ENCODE measurements at regions not wholly inside any gene's neighbourhood (a gene's known extent, or its start where the extent isn't known, plus 50 kb on each side); places are given as distances from the start of the nearest gene placed in this dataset.

- DNase-seq (ENCODE audit: low spot score) (no peak), ATAC-seq (ENCODE audit: insufficient number of reproducible peaks, low FRiP score, low read depth) (no peak)
- no peak overlapping the region for H3K4me3 ChIP-seq
- no peaks in the 10 kb centered on the region for H3K27me3 ChIP-seq (replicated peaks; ENCODE audit: insufficient read depth)
- no peaks in the 10 kb centered on the region for H3K9me3 ChIP-seq
- peaks cover 0 to 18% of the 10 kb centered on the region in 2 donors for H3K4me1 ChIP-seq (ENCODE audit: control insufficient read depth in 1 of 2, low read depth in 2 of 2)
- no peaks in the 10 kb centered on the region for H3K36me3 ChIP-seq
- no peak for TF ChIP-seq CTCF (IDR thresholded peaks at IDR 0.05)
- H3K27ac ChIP-seq: no peak overlapping the region
These were observed 172.5 kb upstream of the E2F7 start for GRCh38 chr12:77237896-77238295.

DNA sequence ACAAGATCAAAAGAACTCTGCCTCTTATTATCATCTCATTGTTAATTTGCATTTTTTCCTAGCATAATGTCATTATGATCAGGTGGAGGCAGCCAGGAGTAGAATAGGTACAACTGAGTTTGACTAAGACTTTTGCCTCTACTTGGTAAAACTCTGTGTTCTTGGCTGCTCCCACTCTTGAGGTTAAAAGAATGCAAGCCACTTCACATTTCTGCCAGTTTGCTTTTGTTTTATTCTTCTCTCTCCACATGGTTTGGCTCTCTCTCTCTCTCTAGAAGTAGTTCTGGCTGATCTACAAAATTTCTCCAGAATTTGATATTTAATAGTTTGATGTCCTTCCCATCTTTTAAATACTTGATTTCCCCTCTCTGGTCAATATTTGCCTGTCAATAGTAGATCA is 170.7 kb upstream of the E2F7 start:
- no peak for TF ChIP-seq CTCF (IDR thresholded peaks at IDR 0.05)
- H3K4me1 ChIP-seq (ENCODE audit: control insufficient read depth in 1 of 2, low read depth in 2 of 2): peaks cover 12 to 29% of the 10 kb centered on the region in 2 donors
- no peak for ATAC-seq (ENCODE audit: insufficient number of reproducible peaks, low FRiP score, low read depth)
- H3K4me3 ChIP-seq: no peak overlapping the region
- no peaks in the 10 kb centered on the region for H3K36me3 ChIP-seq
- H3K9me3 ChIP-seq: no peaks in the 10 kb centered on the region
- no peaks in the 10 kb centered on the region for H3K27me3 ChIP-seq (replicated peaks; ENCODE audit: insufficient read depth)
- H3K27ac ChIP-seq: no peak overlapping the region
- no peak for DNase-seq (ENCODE audit: low spot score)

- H3K36me3 ChIP-seq: no peaks in the 10 kb centered on the region
- no peak for DNase-seq (ENCODE audit: low spot score)
- ATAC-seq (ENCODE audit: insufficient number of reproducible peaks, low FRiP score, low read depth): no peak
- no peak for TF ChIP-seq CTCF (IDR thresholded peaks at IDR 0.05)
- no peak overlapping the region for H3K4me3 ChIP-seq
- peaks cover 16 to 34% of the 10 kb centered on the region in 2 donors for H3K4me1 ChIP-seq (ENCODE audit: control insufficient read depth in 1 of 2, low read depth in 2 of 2)
- H3K27me3 ChIP-seq (replicated peaks; ENCODE audit: insufficient read depth): no peaks in the 10 kb centered on the region
- H3K27ac ChIP-seq: peak overlapping the region in 1 of 2 donors; percentile 9
- no peaks in the 10 kb centered on the region for H3K9me3 ChIP-seq
These were observed 166.7 kb upstream of the E2F7 start for GRCh38 chr12:77232045-77232444.

DNA sequence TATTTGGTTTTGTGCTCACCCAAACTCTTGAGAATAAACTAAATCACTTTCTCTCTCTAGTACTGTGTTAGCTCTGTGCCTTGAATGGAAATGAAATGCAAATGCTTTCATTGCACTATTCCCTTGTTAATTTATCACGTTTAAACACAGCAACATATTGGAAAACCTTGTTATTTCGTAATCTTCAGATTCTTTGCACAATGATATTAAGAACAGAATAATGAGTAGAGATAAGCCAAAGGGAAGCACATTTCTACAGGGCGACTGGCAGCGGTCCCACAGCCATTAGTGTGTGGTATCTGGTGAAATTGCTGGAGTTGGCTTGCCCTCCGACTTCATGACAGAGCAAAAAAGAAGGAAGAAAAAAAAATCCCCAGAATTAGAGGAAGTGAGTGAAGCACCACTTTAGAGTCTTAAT is 166.1 kb upstream of the E2F7 start:
- H3K4me3 ChIP-seq: no peak overlapping the region

DNA sequence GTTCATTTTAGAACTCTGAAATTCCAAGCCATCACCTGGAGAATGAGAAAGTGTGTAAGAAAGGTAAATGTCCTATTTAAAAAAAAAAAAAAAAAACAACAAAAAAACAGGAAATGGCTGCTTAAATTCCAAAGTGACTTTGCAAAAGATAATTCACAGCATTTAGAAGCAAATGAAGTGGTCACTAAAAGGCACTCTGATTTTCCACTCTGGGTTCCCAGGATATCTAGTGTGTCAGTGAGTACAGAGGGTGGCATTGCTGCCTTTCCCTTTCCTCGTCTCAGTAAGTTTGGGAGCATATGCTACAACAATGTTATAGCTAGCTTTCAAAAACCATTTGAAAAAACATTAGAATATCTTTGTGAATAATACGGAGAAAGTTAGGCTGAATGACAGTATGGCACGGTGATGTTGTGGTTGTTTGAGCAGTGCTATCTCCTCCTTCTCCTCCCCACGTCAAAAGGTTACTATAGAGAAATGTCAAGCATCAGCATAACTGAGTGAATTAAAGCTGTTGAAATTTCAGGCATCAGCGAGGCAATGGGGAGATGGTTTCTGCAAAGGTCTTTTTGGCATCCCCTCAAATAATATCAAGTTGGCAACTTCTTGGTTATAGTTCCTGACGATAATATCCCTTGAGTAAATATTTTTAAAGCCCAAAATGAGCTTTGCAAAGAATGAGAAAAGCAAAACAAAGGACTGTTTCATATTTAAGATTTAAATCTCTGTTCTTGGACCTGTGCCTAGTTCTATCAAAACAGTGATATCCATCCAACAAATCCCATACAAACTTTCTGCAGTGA is 164.5 kb upstream of the E2F7 start:
- no peak for TF ChIP-seq CTCF (IDR thresholded peaks at IDR 0.05)
- no peaks in the 10 kb centered on the region for H3K9me3 ChIP-seq
- H3K4me1 ChIP-seq (ENCODE audit: control insufficient read depth in 1 of 2, low read depth in 2 of 2): peaks cover 16 to 25% of the 10 kb centered on the region in 2 donors
- ATAC-seq (ENCODE audit: insufficient number of reproducible peaks, low FRiP score, low read depth) (no peak), DNase-seq (ENCODE audit: low spot score) (no peak)
- no peaks in the 10 kb centered on the region for H3K27me3 ChIP-seq (replicated peaks; ENCODE audit: insufficient read depth)
- H3K36me3 ChIP-seq: no peaks in the 10 kb centered on the region
- peak overlapping the region; percentile 47 for H3K4me3 ChIP-seq
- H3K27ac ChIP-seq: no peak overlapping the region

More for the DNA sequence above, 166.1 kb upstream of the E2F7 start:
- Histone ChIP-seq H3K36me3 (no peaks in the 10 kb centered on the region), H3K27ac (peak overlapping the region in 1 of 2 donors; percentile 20), H3K9me3 (no peaks in the 10 kb centered on the region), H3K27me3 (replicated peaks; ENCODE audit: insufficient read depth) (no peaks in the 10 kb centered on the region), H3K4me1 (ENCODE audit: control insufficient read depth in 1 of 2, low read depth in 2 of 2) (peaks cover 16 to 34% of the 10 kb centered on the region in 2 donors)
- no peak for ATAC-seq (ENCODE audit: insufficient number of reproducible peaks, low FRiP score, low read depth)
- no peak for TF ChIP-seq CTCF (IDR thresholded peaks at IDR 0.05)
- DNase-seq (ENCODE audit: low spot score): no peak
